Loucy (cell line): ENCODE measurements at regions not wholly inside any gene's neighbourhood (a gene's known extent, or its start where the extent isn't known, plus 50 kb on each side); places are given as distances from the start of the nearest gene placed in this dataset.

Source experiments
- H2AFZ ChIP-seq: fragments of 200-600 bp; sonication (generic); 2 replicates; pipeline ENCODE4 v1.6.0; 2016; ENCODE audit warnings: antibody characterized with exemption, mild to moderate bottlenecking, low read length, moderate library complexity
- H3F3A ChIP-seq: fragments of 200-600 bp; 2 replicates; pipeline ENCODE4 v1.6.0; 2016; ENCODE audit warnings: antibody characterized with exemption, low read depth, mild to moderate bottlenecking
- H3K27me3 ChIP-seq: fragments of 200-600 bp; sonication (generic); 2 replicates; pipeline ENCODE4 v1.6.1; 2014; ENCODE audit warnings: low read length, mild to moderate bottlenecking; ENCODE audit not compliant: insufficient read depth, poor library complexity, severe bottlenecking
- H3K36me3 ChIP-seq: fragments of 200-600 bp; sonication (generic); 2 replicates; pipeline ENCODE4 v1.6.1; 2016; ENCODE audit warnings: low read length; ENCODE audit not compliant: insufficient read depth
- H3K4me1 ChIP-seq: fragments of 200-600 bp; sonication (generic); 2 replicates; pipeline ENCODE4 v1.5.1; 2014; ENCODE audit warnings: low read length, mild to moderate bottlenecking; ENCODE audit not compliant: insufficient read depth, poor library complexity, severe bottlenecking
- H3K4me2 ChIP-seq: fragments of 200-600 bp; sonication (generic); 2 replicates; pipeline ENCODE4 v1.6.0; 2014; ENCODE audit warnings: antibody characterized with exemption, low read length, low read depth, mild to moderate bottlenecking; ENCODE audit not compliant: poor library complexity, severe bottlenecking
- H3K4me3 ChIP-seq: fragments of 200-600 bp; sonication (generic); 2 replicates; pipeline ENCODE4 v1.5.1; 2014; ENCODE audit warnings: low read length, mild to moderate bottlenecking, mixed read lengths; ENCODE audit not compliant: poor library complexity, severe bottlenecking
- H3K79me2 ChIP-seq: fragments of 200-600 bp; sonication (generic); 2 replicates; pipeline ENCODE4 v1.6.1; 2014; ENCODE audit warnings: low read length; ENCODE audit not compliant: insufficient read depth
- H3K9ac ChIP-seq: fragments of 200-600 bp; sonication (generic); 2 replicates; pipeline ENCODE4 v1.6.0; 2014; ENCODE audit warnings: mild to moderate bottlenecking, low read depth, low read length, moderate library complexity; ENCODE audit not compliant: poor library complexity, severe bottlenecking
- H3K9me2 ChIP-seq: fragments of 200-600 bp; sonication (generic); replicated peaks from 2 replicates; pipeline ENCODE4 v1.6.1; 2016; ENCODE audit warnings: low read depth, low read length, mixed read lengths
- H3K9me3 ChIP-seq: fragments of 200-600 bp; sonication (generic); 2 replicates; pipeline ENCODE4 v1.6.1; 2014; ENCODE audit warnings: mild to moderate bottlenecking, antibody characterized with exemption, low read length, low read depth; ENCODE audit not compliant: insufficient read depth
- H4K20me1 ChIP-seq: fragments of 200-600 bp; sonication (generic); 2 replicates; pipeline ENCODE4 v1.6.0; 2014; ENCODE audit warnings: antibody characterized with exemption, low read length, mild to moderate bottlenecking; ENCODE audit not compliant: insufficient read depth, poor library complexity, severe bottlenecking
- CTCF ChIP-seq: fragments of 200-600 bp; sonication (generic); conservative IDR thresholded peaks from 2 replicates; pipeline ENCODE4 v1.5.1; 2014; ENCODE audit warnings: mild to moderate bottlenecking, antibody characterized with exemption, low read length
- EZH2phosphoT487 ChIP-seq: fragments of 200-600 bp; IDR thresholded peaks from 2 replicates; pipeline ENCODE4 v1.6.1; 2018; ENCODE audit warnings: antibody characterized with exemption, mild to moderate bottlenecking, moderate library complexity, borderline replicate concordance

DNA sequence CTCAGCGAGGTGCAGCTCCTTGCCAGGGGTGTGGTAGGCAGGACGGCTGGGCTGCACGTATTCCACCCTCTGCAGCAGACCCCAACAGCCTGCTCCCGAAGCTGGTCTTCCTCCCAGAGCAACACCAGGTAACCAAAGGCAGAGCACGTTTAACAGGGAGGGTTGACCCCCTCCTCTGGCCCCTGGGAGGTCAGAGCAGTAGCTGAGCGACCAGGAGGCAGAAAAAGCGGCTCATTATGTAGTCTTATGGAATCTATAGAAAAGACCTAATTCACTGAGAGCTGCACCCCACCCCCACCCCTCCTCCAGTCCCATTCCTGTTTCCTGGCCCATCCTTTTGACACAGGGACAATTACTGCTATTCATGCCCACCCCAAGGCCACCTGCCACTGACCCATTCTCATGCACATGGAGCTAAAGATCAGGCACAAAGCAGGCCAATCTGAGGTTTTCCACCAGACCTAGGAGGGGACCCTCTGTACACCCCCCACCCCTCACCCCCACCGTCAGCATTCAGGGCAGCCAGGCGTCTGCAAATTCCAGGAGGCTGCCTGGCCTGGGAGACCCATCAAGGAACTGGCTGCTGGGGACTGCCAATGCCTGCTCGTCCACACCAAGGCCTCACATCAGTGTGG lies 60.9 kb upstream of the FZD7 start:
- Histone ChIP-seq H3K4me3 (no peak overlapping the region), H3K4me2 (no peak overlapping the region), H3K79me2 (no peaks in the 10 kb centered on the region), H4K20me1 (no peaks in the 10 kb centered on the region), H3K9ac (no peak overlapping the region), H3F3A (no peaks in the 10 kb centered on the region), H3K9me3 (no peaks in the 10 kb centered on the region), H3K36me3 (no peaks in the 10 kb centered on the region), H2AFZ (no peak overlapping the region), H3K27me3 (no peaks in the 10 kb centered on the region), H3K4me1 (no peaks in the 10 kb centered on the region), H3K9me2 (no peaks in the 10 kb centered on the region)
- TF ChIP-seq EZH2phosphoT487, result no peak
- no peak for TF ChIP-seq CTCF

DNA sequence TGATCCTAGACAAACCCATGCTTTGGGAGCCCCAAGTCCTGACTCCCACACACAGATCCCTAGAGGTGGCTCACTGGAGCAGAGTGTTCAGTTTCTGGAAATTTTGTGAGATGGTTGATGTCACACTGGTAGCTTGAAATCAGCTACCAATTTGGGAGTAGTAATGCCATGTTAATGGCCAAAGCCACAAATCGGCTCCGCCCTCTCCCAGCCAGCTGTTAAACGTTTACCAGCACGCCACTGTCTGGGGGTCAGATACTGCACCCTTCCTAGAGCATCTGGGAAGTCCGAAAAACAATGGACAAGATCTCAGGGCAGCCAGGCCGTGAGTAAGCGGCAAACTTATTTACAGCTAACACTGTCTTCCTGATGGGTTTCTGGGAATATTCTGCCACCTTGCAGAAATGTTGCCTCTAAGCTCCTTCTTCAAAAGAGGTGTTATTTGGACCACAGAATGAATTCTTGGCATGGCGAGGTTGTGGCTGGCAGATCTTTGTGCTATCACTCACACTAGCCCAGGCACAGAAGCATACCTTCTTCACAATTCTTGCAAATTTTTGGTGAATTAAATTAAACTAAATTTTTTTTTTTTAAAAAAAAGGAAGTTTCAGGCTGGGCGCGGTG lies 60.2 kb upstream of the FZD7 start:
- Histone ChIP-seq H3K4me3 (no peak overlapping the region), H3K27me3 (no peaks in the 10 kb centered on the region), H3K9me3 (no peaks in the 10 kb centered on the region), H3F3A (no peaks in the 10 kb centered on the region), H3K9me2 (no peaks in the 10 kb centered on the region), H4K20me1 (no peaks in the 10 kb centered on the region), H3K4me2 (no peak overlapping the region), H3K36me3 (no peaks in the 10 kb centered on the region), H2AFZ (no peak overlapping the region), H3K4me1 (no peaks in the 10 kb centered on the region), H3K9ac (no peak overlapping the region), H3K79me2 (no peaks in the 10 kb centered on the region)
- TF ChIP-seq EZH2phosphoT487, result no peak
- TF ChIP-seq CTCF, result no peak

DNA sequence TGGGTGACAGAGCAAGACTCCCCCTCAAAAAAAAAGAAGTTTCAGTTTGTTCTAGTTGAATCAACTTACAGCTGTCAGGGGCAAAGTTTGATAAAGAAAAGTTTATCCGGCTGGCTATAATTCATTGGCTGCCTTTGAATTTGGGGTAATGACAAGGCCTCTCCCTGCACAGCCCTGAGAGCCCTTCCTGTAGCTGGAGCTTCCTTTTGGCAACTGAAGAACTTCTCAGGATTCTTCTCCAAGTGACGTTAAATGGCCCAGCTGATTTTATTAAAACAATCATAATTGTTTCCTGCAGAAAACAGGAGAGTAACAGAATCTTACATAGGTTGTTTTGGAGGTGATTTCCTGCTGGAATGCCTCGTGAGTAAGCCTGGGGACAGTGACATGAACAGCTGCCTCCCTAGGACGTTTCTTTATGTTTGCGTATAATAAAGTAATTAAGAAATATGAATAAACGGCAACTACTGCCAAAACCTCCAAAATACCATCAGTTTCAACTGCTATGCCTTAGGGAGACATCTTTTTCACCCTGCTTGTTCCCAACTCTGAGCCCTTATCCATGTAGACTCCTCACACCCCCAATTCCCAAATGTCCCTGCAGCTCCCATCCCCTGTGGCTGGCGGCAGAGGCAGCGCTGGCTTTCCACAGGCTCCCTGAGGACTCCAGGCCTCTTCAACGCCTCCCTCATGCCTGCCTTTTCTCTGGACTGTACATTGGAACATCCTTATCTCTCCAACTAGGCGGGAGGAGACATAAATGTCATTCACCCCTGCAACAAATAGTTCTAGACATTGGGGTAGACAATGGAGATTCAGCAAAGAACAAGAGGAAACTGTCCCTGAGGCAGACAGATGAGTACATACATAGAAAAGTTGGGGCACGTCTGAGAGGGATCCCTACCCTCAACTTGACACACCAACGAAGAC lies 59.2 kb upstream of the FZD7 start:
- Histone ChIP-seq H3F3A (no peaks in the 10 kb centered on the region), H3K36me3 (no peaks in the 10 kb centered on the region), H2AFZ (no peak overlapping the region), H3K79me2 (no peaks in the 10 kb centered on the region), H3K4me2 (no peak overlapping the region), H3K4me3 (no peak overlapping the region), H3K9ac (no peak overlapping the region), H3K9me3 (no peaks in the 10 kb centered on the region), H3K4me1 (no peaks in the 10 kb centered on the region), H3K27me3 (no peaks in the 10 kb centered on the region), H3K9me2 (no peaks in the 10 kb centered on the region), H4K20me1 (no peaks in the 10 kb centered on the region)
- TF ChIP-seq CTCF (no peak), EZH2phosphoT487 (no peak)
